Muscle layer of duodenum (tissue), 2 donors: ENCODE measurements at regions not wholly inside any gene's neighbourhood (a gene's known extent, or its start where the extent isn't known, plus 50 kb on each side); places are given as distances from the start of the nearest gene placed in this dataset.

Source experiments
- H3K27ac ChIP-seq: one replicate; pipeline ENCODE4 v1.7.0; 2013; ENCODE audit warnings: mild to moderate bottlenecking, low read length
- H3K27me3 ChIP-seq: one replicate; pipeline ENCODE4 v1.7.0; 2013; ENCODE audit warnings: low read depth, mild to moderate bottlenecking, control low read depth, low read length
- H3K36me3 ChIP-seq, 2 donors: one replicate each; pipeline ENCODE4 v1.7.0; 2013; ENCODE audit warnings: low read length in 2 of 2, control low read depth in 1 of 2, mild to moderate bottlenecking in 1 of 2; ENCODE audit not compliant: insufficient read depth in 2 of 2, control insufficient read depth in 1 of 2
- H3K4me1 ChIP-seq, 2 donors: one replicate each; pipeline ENCODE4 v1.7.0; 2013; ENCODE audit warnings: low read length in 2 of 2, mild to moderate bottlenecking in 2 of 2, control low read depth in 1 of 2, moderate library complexity in 1 of 2; ENCODE audit not compliant: insufficient read depth in 2 of 2, control insufficient read depth in 1 of 2
- H3K4me3 ChIP-seq, 2 donors: one replicate each; pipeline ENCODE4 v1.7.0; 2013; ENCODE audit warnings: low read length in 2 of 2, low read depth in 1 of 2, mild to moderate bottlenecking in 1 of 2
- H3K9me3 ChIP-seq, 2 donors: one replicate each; pipeline ENCODE4 v1.7.0; 2013; ENCODE audit warnings: low read length in 2 of 2, control low read depth in 1 of 2, mild to moderate bottlenecking in 1 of 2; ENCODE audit not compliant: control insufficient read depth in 1 of 2
- donor health status: healthy.

GRCh38 chr2:166831930-166832329 is 56.4 kb upstream of the XIRP2 start:
- Histone ChIP-seq H3K4me3 (no peak overlapping the region), H3K27me3 (no peaks in the 10 kb centered on the region), H3K4me1 (no peaks in the 10 kb centered on the region), H3K36me3 (no peaks in the 10 kb centered on the region), H3K27ac (no peak overlapping the region), H3K9me3 (no peaks in the 10 kb centered on the region)

GRCh38 chr2:166825914-166826313 is 62.4 kb upstream of the XIRP2 start:
- no peak overlapping the region for H3K4me3 ChIP-seq
- H3K36me3 ChIP-seq = no peaks in the 10 kb centered on the region
- H3K9me3 ChIP-seq = no peaks in the 10 kb centered on the region
- H3K4me1 ChIP-seq = no peaks in the 10 kb centered on the region
- no peak overlapping the region for H3K27ac ChIP-seq
- H3K27me3 ChIP-seq = no peaks in the 10 kb centered on the region

- Histone ChIP-seq H3K36me3 (no peaks in the 10 kb centered on the region), H3K4me1 (no peaks in the 10 kb centered on the region), H3K4me3 (no peak overlapping the region), H3K27me3 (no peaks in the 10 kb centered on the region), H3K9me3 (peaks cover 0 to 2% of the 10 kb centered on the region in 2 donors), H3K27ac (no peak overlapping the region)
Observed at GRCh38 chr2:166814335-166814734, 73.9 kb upstream of the XIRP2 start.

- H3K27me3 ChIP-seq = no peaks in the 10 kb centered on the region
- H3K4me3 ChIP-seq = no peak overlapping the region
- no peaks in the 10 kb centered on the region for H3K4me1 ChIP-seq
- no peaks in the 10 kb centered on the region for H3K36me3 ChIP-seq
- H3K9me3 ChIP-seq = peaks cover 0 to 2% of the 10 kb centered on the region in 2 donors
- no peak overlapping the region for H3K27ac ChIP-seq
Observed at GRCh38 chr2:166812166-166812891, 76.0 kb upstream of the XIRP2 start.

GRCh38 chr2:166805753-166806152 is 82.5 kb upstream of the XIRP2 start:
- no peak overlapping the region for H3K4me3 ChIP-seq
- no peaks in the 10 kb centered on the region for H3K4me1 ChIP-seq
- H3K9me3 ChIP-seq = peaks cover 0 to 3% of the 10 kb centered on the region in 2 donors
- no peak overlapping the region for H3K27ac ChIP-seq
- no peaks in the 10 kb centered on the region for H3K27me3 ChIP-seq
- H3K36me3 ChIP-seq = no peaks in the 10 kb centered on the region

GRCh38 chr2:166803373-166804000 is 84.8 kb upstream of the XIRP2 start:
- Histone ChIP-seq H3K4me3 (no peak overlapping the region), H3K27ac (no peak overlapping the region), H3K36me3 (no peaks in the 10 kb centered on the region), H3K9me3 (peaks cover 0 to 3% of the 10 kb centered on the region in 2 donors), H3K4me1 (no peaks in the 10 kb centered on the region), H3K27me3 (no peaks in the 10 kb centered on the region)

GRCh38 chr2:166802475-166802874 is 85.8 kb upstream of the XIRP2 start:
- H3K36me3 ChIP-seq = no peaks in the 10 kb centered on the region
- H3K4me1 ChIP-seq = no peaks in the 10 kb centered on the region
- no peak overlapping the region for H3K4me3 ChIP-seq
- H3K27me3 ChIP-seq = no peaks in the 10 kb centered on the region
- peaks cover 0 to 3% of the 10 kb centered on the region in 2 donors for H3K9me3 ChIP-seq
- no peak overlapping the region for H3K27ac ChIP-seq

- no peak overlapping the region for H3K27ac ChIP-seq
- H3K9me3 ChIP-seq = peaks cover 0 to 14% of the 10 kb centered on the region in 2 donors
- H3K36me3 ChIP-seq = no peaks in the 10 kb centered on the region
- no peaks in the 10 kb centered on the region for H3K4me1 ChIP-seq
- H3K4me3 ChIP-seq = no peak overlapping the region
- no peaks in the 10 kb centered on the region for H3K27me3 ChIP-seq
Observed at GRCh38 chr2:166792808-166793207, 95.5 kb upstream of the XIRP2 start.

GRCh38 chr2:166786707-166787106 is 101.6 kb upstream of the XIRP2 start:
- H3K36me3 ChIP-seq = no peaks in the 10 kb centered on the region
- peaks cover 0 to 5% of the 10 kb centered on the region in 2 donors for H3K9me3 ChIP-seq
- H3K4me1 ChIP-seq = no peaks in the 10 kb centered on the region
- no peaks in the 10 kb centered on the region for H3K27me3 ChIP-seq
- no peak overlapping the region for H3K4me3 ChIP-seq
- H3K27ac ChIP-seq = no peak overlapping the region

GRCh38 chr2:166784296-166784946 is 103.9 kb upstream of the XIRP2 start:
- H3K4me3 ChIP-seq = no peak overlapping the region
- H3K36me3 ChIP-seq = no peaks in the 10 kb centered on the region
- no peak overlapping the region for H3K27ac ChIP-seq

GRCh38 chr2:166775176-166775575 is 113.1 kb upstream of the XIRP2 start:
- Histone ChIP-seq H3K4me1 (no peaks in the 10 kb centered on the region), H3K27me3 (no peaks in the 10 kb centered on the region), H3K36me3 (no peaks in the 10 kb centered on the region)

More at GRCh38 chr2:166784296-166784946, 103.9 kb upstream of the XIRP2 start:
- H3K9me3 ChIP-seq = no peaks in the 10 kb centered on the region
- no peaks in the 10 kb centered on the region for H3K4me1 ChIP-seq
- H3K27me3 ChIP-seq = no peaks in the 10 kb centered on the region

More at GRCh38 chr2:166775176-166775575, 113.1 kb upstream of the XIRP2 start:
- Histone ChIP-seq H3K27ac (no peak overlapping the region), H3K4me3 (no peak overlapping the region), H3K9me3 (no peaks in the 10 kb centered on the region)
